AG04450 (cell line): ENCODE measurements at regions not wholly inside any gene's neighbourhood (a gene's known extent, or its start where the extent isn't known, plus 50 kb on each side); places are given as distances from the start of the nearest gene placed in this dataset.

Experiments
- CTCF ChIA-PET: fragments of 300-600, 350-600 bp; formaldehyde crosslinking; extraction: SDS; loops from one replicate; lab custom pipeline; 2022; ENCODE audit warnings: antibody characterized with exemption, inconsistent platforms; lab: Charles Lee
- POLR2A ChIA-PET: fragments of 350-600 bp; formaldehyde crosslinking; extraction: SDS; loops from one replicate; lab custom pipeline; 2021; ENCODE audit warnings: antibody characterized with exemption, inconsistent platforms; lab: Yijun Ruan, JAX
- DNase-seq: peaks from one replicate; pipeline ENCODE4 v3.0.0-alpha.2; 2011; ENCODE audit warnings: low read depth, low spot score
- H3K27ac ChIP-seq: one replicate; pipeline ENCODE4 v1.5.1; 2012; ENCODE audit warnings: low read depth, low read length, control low read depth
- H3K27me3 ChIP-seq: one replicate; pipeline ENCODE4 v1.6.0; 2012; ENCODE audit warnings: low read length; ENCODE audit not compliant: control insufficient read depth, insufficient read depth
- H3K4me3 ChIP-seq: 2 replicates; pipeline ENCODE4 v1.5.1; 2011; ENCODE audit warnings: mild to moderate bottlenecking, low read depth, low read length, control low read depth
- H3K9me3 ChIP-seq: 2 replicates; pipeline ENCODE4 v1.5.1; 2012; ENCODE audit warnings: low read length; ENCODE audit not compliant: control insufficient read depth, insufficient read depth
- CTCF ChIP-seq: IDR thresholded peaks from 2 replicates; pipeline ENCODE4 v1.5.1; 2011; ENCODE audit warnings: low read depth, low read length, control low read depth, inconsistent platforms

- no peaks in the 10 kb centered on the region for H3K9me3 ChIP-seq
- no peak for DNase-seq
- POLR2A ChIA-PET = no interaction called here
- no peak overlapping the region for H3K27ac ChIP-seq
- no peak for TF ChIP-seq CTCF
- CTCF ChIA-PET = no interaction called here
- H3K27me3 ChIP-seq = no peaks in the 10 kb centered on the region
- no peak overlapping the region for H3K4me3 ChIP-seq
These were observed 187.4 kb upstream of the NRP1 start for GRCh38 chr10:33521904-33522303.

DNA sequence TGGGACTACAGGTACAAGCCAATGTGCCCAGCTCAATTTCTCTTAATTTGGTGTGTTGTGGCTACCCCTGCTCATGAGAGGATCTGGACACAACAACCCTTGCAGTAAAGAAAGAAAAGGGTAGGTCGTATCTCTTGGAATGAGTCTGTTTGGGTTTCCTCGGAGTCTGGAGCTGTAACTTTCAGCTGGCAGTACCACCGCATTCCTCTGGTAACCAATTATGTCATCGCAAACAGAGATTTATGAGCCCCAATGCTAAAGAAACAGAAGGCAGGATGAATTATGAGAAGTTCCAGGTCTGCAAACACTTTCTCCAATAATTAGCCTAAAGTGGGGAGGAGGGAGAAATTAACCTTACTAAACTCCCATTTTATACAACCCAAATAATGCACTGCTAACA, 186.6 kb upstream of the NRP1 start:
- POLR2A ChIA-PET = no interaction called here
- DNase-seq = no peak
- CTCF ChIA-PET = no interaction called here

DNA sequence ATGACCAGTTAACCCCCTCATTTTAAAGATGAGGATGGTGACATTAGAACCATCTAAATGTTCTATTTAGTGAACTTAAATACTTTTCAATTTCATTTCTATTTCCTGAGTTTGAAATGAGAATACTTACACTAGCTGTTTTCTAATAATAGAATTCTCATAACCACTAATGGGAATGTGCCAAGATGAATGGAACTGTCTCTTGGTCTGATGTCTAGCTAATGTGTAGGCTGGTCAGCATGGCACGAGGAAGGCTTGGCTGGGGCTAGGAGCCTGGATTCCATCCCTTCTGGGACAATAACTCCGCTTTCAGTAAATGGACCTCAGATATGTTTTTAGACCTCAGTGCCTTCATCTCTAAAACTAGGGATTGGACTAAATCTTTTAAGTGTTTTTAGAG, 185.8 kb upstream of the NRP1 start:
- POLR2A ChIA-PET = no interaction called here
- no peak for TF ChIP-seq CTCF
- Histone ChIP-seq H3K9me3 (no peaks in the 10 kb centered on the region), H3K4me3 (no peak overlapping the region), H3K27ac (no peak overlapping the region), H3K27me3 (no peaks in the 10 kb centered on the region)
- no peak for DNase-seq
- CTCF ChIA-PET = no interaction called here

More for the DNA sequence above, 186.6 kb upstream of the NRP1 start:
- no peak for TF ChIP-seq CTCF
- H3K4me3 ChIP-seq = no peak overlapping the region
- no peaks in the 10 kb centered on the region for H3K27me3 ChIP-seq
- H3K27ac ChIP-seq = no peak overlapping the region
- H3K9me3 ChIP-seq = no peaks in the 10 kb centered on the region

DNA sequence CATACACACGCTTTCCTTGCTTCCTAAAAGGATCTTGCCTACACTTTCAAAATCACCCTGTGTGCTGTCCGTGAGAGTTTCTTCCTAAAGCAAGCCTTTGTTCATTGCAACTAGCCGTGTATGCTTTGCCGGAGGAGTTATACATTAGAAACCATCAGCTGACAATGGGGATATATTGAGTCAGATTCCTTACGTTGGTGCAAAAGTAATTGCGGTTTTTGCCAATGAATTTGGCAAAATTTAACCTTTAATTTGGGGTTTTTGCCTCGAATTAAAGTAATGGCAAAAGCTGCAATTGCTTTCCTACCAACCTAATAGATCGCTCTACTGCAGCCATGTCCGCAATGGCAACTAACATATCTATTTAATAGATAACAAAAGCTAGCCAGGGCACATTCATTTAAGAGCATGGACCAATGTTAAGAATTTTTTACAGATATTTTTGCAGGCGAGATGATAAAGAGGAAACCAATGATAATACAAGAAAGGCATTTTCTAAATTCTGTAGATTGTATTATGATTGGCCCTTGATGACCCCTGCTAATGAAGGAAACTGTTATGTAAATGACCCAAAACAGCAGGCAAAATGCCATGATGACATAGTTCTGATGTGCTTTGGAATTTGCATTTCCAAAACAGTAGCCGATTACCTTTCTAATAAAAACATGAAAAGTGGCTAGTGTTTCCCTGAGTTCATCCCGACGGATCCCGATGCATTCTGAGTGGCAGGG, 184.8 kb upstream of the NRP1 start:
- no peak for TF ChIP-seq CTCF
- no peak overlapping the region for H3K27ac ChIP-seq
- POLR2A ChIA-PET = no interaction called here
- DNase-seq = no peak
- no peaks in the 10 kb centered on the region for H3K27me3 ChIP-seq
- CTCF ChIA-PET = no interaction called here
- no peaks in the 10 kb centered on the region for H3K9me3 ChIP-seq
- no peak overlapping the region for H3K4me3 ChIP-seq

DNA sequence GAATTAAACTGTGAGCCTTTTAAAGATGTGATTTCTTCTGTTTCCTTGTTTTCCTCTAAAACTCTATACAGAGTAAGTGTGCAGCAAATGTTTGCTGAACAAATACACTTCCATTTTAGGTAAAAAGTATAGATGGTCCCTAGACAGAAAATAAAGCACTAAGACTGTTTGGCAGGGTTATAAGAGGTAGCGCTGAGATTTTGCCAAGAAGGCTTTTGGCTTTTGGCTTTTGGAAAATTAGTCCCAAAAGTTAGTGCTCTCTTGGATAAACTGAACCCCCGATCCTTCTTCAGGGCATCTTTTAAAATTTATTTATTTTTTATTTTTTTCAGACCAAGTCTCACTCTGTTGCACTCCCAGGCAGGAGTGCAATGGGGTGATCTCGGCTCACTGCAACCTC, 175.7 kb upstream of the NRP1 start:
- ChIA-PET CTCF (no interaction called here), POLR2A (no interaction called here)
- no peak for DNase-seq
- Histone ChIP-seq H3K9me3 (no peaks in the 10 kb centered on the region), H3K4me3 (no peak overlapping the region), H3K27me3 (no peaks in the 10 kb centered on the region), H3K27ac (no peak overlapping the region)
- TF ChIP-seq CTCF = no peak
